AG09319 (cell line): ENCODE measurements at regions not wholly inside any gene's neighbourhood (a gene's known extent, or its start where the extent isn't known, plus 50 kb on each side); places are given as distances from the start of the nearest gene placed in this dataset.

Source experiments
- DNase-seq: peaks from one replicate; pipeline ENCODE4 v3.0.0-alpha.2; 2010; ENCODE audit warnings: low read depth; ENCODE audit errors: extremely low read depth
- TF ChIP-seq, protein P1 (sequence below): IDR thresholded peaks from 2 replicates; pipeline ENCODE4 v1.5.1; 2011; ENCODE audit warnings: low read depth, mild to moderate bottlenecking, inconsistent platforms, low read length, moderate library complexity

DNA sequence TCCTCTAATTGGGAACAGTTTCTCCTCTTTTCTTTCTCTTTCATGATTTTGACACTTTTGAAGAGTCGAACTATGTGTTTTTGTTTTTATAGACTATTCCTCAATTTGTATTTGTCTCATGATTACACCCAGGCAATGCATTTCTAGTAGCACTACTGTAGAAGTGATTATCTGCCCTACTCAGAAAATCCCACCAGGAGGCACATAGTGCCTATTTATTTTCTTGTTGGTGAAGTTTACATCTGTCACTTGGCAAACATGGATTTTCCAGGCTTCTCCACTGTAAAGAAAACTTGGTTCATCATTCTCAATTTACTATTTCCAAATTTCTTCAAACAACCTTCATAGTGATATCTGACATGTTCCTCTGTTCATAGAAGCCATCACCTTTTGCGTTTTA is 893.9 kb downstream of the CCSER2 start:
- TF ChIP-seq, protein P1, sequence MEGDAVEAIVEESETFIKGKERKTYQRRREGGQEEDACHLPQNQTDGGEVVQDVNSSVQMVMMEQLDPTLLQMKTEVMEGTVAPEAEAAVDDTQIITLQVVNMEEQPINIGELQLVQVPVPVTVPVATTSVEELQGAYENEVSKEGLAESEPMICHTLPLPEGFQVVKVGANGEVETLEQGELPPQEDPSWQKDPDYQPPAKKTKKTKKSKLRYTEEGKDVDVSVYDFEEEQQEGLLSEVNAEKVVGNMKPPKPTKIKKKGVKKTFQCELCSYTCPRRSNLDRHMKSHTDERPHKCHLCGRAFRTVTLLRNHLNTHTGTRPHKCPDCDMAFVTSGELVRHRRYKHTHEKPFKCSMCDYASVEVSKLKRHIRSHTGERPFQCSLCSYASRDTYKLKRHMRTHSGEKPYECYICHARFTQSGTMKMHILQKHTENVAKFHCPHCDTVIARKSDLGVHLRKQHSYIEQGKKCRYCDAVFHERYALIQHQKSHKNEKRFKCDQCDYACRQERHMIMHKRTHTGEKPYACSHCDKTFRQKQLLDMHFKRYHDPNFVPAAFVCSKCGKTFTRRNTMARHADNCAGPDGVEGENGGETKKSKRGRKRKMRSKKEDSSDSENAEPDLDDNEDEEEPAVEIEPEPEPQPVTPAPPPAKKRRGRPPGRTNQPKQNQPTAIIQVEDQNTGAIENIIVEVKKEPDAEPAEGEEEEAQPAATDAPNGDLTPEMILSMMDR, result no peak
- no peak for DNase-seq

DNA sequence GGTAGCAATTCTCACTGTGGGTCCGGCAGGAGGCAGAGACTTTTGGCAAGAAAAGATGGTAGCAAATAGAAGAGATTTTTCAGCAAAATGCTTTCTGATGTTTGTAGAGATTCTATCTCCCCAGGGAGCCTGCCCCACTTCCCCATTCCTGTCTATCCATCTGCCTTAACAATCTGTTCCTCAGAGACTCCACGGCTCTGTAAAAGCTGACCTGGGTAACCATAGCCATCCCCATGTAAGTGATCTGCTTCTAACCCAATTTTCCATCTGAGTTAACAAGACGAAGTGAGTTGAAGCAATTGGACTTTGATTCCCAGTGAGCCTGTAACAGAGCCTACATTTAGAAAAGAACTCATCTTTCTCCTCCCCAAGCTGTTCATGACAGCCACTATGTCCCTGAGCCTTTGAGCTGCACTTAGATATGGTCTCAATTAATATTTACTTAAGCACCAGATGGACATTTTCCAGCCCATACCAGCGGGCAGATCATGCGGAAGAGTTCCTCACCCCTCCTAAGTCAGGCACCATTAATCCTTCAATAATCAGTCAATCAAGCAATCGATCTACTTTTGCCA is 896.1 kb downstream of the CCSER2 start:
- TF ChIP-seq, protein P1, result no peak
- no peak for DNase-seq

DNA sequence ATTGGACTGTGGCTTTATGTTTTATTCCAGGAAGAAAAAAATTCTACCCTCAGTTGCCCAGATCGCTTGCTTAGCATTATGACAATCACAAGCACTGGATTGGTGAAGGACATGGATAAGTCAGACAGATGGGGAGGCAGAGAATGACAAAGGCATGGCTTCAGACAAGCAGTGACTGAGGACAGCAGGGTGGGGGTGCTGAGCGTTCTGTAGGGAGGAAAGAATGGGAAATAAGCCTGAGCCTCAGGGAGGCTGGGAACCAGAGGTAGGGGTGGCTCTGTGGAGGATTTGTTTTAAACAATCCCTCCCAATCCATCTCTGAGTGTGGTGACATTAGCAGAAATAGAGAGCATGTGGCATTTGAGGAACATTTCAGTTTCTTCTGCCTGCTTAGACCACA is 896.9 kb downstream of the CCSER2 start:
- no peak for DNase-seq
- TF ChIP-seq, protein P1, result no peak

DNA sequence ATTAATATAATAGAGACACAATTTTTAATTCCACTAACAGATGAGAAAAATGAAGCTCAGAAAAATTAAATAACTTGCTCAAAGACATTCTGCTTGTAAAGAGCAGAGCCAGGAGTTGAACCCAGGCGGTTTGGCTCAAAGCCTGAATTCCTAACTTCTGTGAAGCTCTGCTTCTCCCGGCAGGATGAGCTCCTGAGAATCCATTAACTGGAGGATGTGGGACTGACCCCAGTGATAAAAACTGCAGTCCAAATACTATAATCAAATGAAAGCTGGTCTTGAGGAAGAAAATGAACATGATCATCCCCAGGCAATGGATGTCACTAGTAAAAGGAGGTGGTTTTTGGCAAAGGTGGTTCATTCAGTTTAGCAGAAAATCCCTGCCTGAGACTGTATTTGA is 898.2 kb downstream of the CCSER2 start:
- TF ChIP-seq, protein P1, result no peak
- DNase-seq, result no peak

DNA sequence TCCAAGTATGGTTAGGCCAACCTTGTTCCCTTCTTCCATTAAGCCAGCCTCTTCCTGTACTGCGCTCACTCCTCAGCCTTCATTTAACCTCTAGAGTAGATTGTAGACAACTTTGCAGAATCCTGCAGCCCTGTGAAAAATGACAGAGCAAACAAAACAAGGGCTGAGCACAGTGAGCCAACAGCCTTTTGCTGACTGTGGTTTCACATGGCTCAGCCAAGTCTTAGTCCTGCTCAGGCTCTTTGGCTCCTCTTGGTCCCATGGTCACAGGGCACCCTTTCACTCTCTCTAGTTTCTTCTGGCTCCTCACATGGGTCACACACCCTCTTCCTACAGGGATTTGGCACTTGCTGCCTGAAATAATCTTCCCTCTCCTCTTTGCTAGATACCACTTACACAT is 900.3 kb downstream of the CCSER2 start:
- no peak for DNase-seq
- TF ChIP-seq, protein P1, result no peak

DNA sequence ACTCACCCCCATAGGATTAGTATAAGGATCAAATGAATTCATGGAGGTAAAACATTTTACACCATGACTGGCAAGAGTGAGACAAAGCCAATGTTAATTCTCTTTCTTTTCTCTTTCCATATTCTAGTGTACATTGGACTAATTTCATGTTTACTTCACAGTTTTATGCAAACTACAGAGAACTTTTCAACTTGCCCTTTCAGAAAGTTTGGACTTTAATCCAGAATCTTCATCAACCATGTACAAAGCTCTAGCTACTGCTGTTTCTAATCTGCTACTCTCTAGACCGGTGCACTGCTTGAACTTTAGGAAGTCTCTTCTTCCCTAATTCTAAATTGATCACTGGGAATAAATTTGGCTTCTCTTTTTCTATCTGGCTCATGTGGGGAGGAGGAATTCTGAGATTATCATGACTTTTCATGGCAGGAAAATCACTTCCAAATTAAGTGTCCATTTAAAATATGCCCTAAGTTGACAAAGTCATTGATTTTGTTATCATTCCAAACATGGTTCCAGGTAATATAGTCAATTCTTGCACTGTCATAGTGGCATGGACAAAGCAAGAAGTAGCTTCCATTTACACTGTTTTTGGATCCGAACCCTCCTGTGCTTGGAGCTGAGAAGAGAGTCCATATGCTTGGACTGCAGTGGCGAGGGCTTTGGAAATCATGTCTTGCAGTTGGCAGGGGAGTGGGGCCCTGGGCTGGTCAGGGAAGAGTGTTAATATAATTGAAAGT is 903.3 kb downstream of the CCSER2 start:
- DNase-seq, result no peak
- TF ChIP-seq, protein P1, result no peak

DNA sequence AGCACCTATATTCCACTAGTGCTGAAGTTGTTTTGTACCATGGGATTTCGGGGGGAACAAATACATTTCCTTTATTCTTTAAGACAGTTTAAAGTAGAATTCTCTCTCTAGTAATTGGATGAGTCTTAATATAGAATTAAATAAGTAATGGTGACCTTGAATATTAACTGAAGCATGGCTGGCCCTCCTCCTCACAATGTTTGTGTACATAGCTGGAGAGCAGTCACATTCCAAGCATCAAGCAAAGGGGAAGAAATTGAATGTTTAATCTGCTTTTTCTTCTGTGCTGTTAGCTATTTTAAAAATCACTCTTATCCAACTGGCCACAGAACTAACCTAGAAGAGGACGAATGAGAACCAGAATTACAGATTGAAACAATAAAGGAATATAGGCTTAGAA is 906.9 kb downstream of the CCSER2 start:
- no peak for DNase-seq
- TF ChIP-seq, protein P1, result no peak
